ENCODE measurements at regions not wholly inside any gene's neighbourhood (a gene's known extent, or its start where the extent isn't known, plus 50 kb on each side); places are given as distances from the start of the nearest gene placed in this dataset.

- intact Hi-C loops (cut with DNase I; ENCODE audit: low total_unique reads): no loop called here
Observed at GRCh38 chr9:78923966-78924659, 627.2 kb downstream of the PSAT1 start.

GRCh38 chr9:78927099-78927940 is 630.4 kb downstream of the PSAT1 start:
- intact Hi-C loops (cut with DNase I; ENCODE audit: low total_unique reads): no loop called here
- TF ChIP-seq EP300 (IDR thresholded peaks at IDR 0.05) (no peak), POLR2AphosphoS5 (IDR thresholded peaks at IDR 0.05) (no peak), CTCF (IDR thresholded peaks at IDR 0.05) (no peak), POLR2A (IDR thresholded peaks at IDR 0.05) (no peak)
- Histone ChIP-seq H3K9me3 (no peaks in the 10 kb centered on the region), H3K27ac (no peak overlapping the region), H3K27me3 (no peaks in the 10 kb centered on the region), H3K36me3 (no peaks in the 10 kb centered on the region), H3K4me3 (no peak overlapping the region), H3K4me1 (no peaks in the 10 kb centered on the region)
- 57 to 84% (median 79%) methylated on average over 1 of the region's 1 CpG for WGBS, 5 donors
- no peak for DNase-seq

More at GRCh38 chr9:78923966-78924659, 627.2 kb downstream of the PSAT1 start:
- Histone ChIP-seq H3K27ac (no peak overlapping the region), H3K27me3 (no peaks in the 10 kb centered on the region), H3K4me3 (no peak overlapping the region), H3K36me3 (no peaks in the 10 kb centered on the region), H3K4me1 (no peaks in the 10 kb centered on the region), H3K9me3 (no peaks in the 10 kb centered on the region)
- 39 to 61% (median 53%) methylated on average over 1 of the region's 1 CpG for WGBS, 5 donors
- DNase-seq: no peak
- no peak for TF ChIP-seq POLR2AphosphoS5 (IDR thresholded peaks at IDR 0.05)
- TF ChIP-seq POLR2A (IDR thresholded peaks at IDR 0.05): no peak
- no peak for TF ChIP-seq EP300 (IDR thresholded peaks at IDR 0.05)
- no peak for TF ChIP-seq CTCF (IDR thresholded peaks at IDR 0.05)

- Histone ChIP-seq H3K27ac (no peak overlapping the region), H3K9me3 (no peaks in the 10 kb centered on the region), H3K36me3 (no peaks in the 10 kb centered on the region), H3K27me3 (no peaks in the 10 kb centered on the region), H3K4me1 (no peaks in the 10 kb centered on the region), H3K4me3 (no peak overlapping the region)
- no peak for TF ChIP-seq POLR2AphosphoS5 (IDR thresholded peaks at IDR 0.05)
- no peak for TF ChIP-seq CTCF (IDR thresholded peaks at IDR 0.05)
- no peak for TF ChIP-seq POLR2A (IDR thresholded peaks at IDR 0.05)
- TF ChIP-seq EP300 (IDR thresholded peaks at IDR 0.05): no peak
- peak in 1 of 2 donors; percentile 68 for DNase-seq
- intact Hi-C loops (cut with DNase I; ENCODE audit: low total_unique reads): no loop called here
- WGBS, 5 donors: 39 to 63% (median 55%) methylated on average over 7 of the region's 7 CpGs
Observed at GRCh38 chr9:78928625-78929405, 631.9 kb downstream of the PSAT1 start.

GRCh38 chr9:78930281-78930680 is 633.4 kb downstream of the PSAT1 start:
- TF ChIP-seq CTCF (IDR thresholded peaks at IDR 0.05): no peak
- no peak for TF ChIP-seq POLR2A (IDR thresholded peaks at IDR 0.05)
- TF ChIP-seq POLR2AphosphoS5 (IDR thresholded peaks at IDR 0.05): no peak
- no peak for TF ChIP-seq EP300 (IDR thresholded peaks at IDR 0.05)
- DNase-seq: no peak
- WGBS, 5 donors: 75 to 92% (median 86%) methylated on average over 2 of the region's 2 CpGs

More at GRCh38 chr9:78930281-78930680, 633.4 kb downstream of the PSAT1 start:
- H3K27ac ChIP-seq: no peak overlapping the region
- no peak overlapping the region for H3K4me3 ChIP-seq
- H3K27me3 ChIP-seq: no peaks in the 10 kb centered on the region
- H3K9me3 ChIP-seq: no peaks in the 10 kb centered on the region
- intact Hi-C loops (cut with DNase I; ENCODE audit: low total_unique reads): no loop called here
- no peaks in the 10 kb centered on the region for H3K4me1 ChIP-seq
- H3K36me3 ChIP-seq: no peaks in the 10 kb centered on the region

Data from stomach (tissue), 8 donors.